ENCODE measurements at regions not wholly inside any gene's neighbourhood (a gene's known extent, or its start where the extent isn't known, plus 50 kb on each side); places are given as distances from the start of the nearest gene placed in this dataset.

GRCh38 chr18:68440433-68440832, 274.5 kb downstream of the TMX3 start:
- Histone ChIP-seq H4K20me1 (ENCODE audit: control insufficient read depth, insufficient read depth, low read depth, low read length) (no peaks in the 10 kb centered on the region), H3K4me2 (ENCODE audit: low read length) (no peak overlapping the region), H3K4me1 (ENCODE audit: control insufficient read depth, low read length) (no peaks in the 10 kb centered on the region)

GRCh38 chr18:68439642-68440041, 275.3 kb downstream of the TMX3 start:
- Histone ChIP-seq H4K20me1 (ENCODE audit: control insufficient read depth, insufficient read depth, low read depth, low read length) (no peaks in the 10 kb centered on the region), H3K4me2 (ENCODE audit: low read length) (no peak overlapping the region), H3K36me3 (ENCODE audit: control insufficient read depth, low read length) (no peaks in the 10 kb centered on the region), H3K9me3 (ENCODE audit: control insufficient read depth, insufficient read depth, low read length) (no peaks in the 10 kb centered on the region), H3K9me2 (replicated peaks; ENCODE audit: control insufficient read depth, low read length) (no peaks in the 10 kb centered on the region), H3F3A (ENCODE audit: control insufficient read depth, insufficient read depth) (no peaks in the 10 kb centered on the region), H3K79me2 (ENCODE audit: control insufficient read depth, low read length) (no peaks in the 10 kb centered on the region), H3K27me3 (ENCODE audit: control insufficient read depth, low read length) (no peaks in the 10 kb centered on the region), H3K27ac (ENCODE audit: low read depth, low read length) (no peak overlapping the region), H3K4me1 (ENCODE audit: control insufficient read depth, low read length) (no peaks in the 10 kb centered on the region), H3K4me3 (ENCODE audit: low read length) (no peak overlapping the region)
- TF ChIP-seq EZH2phosphoT487 (IDR thresholded peaks at IDR 0.05; ENCODE audit: borderline replicate concordance, low read length), result no peak
- TF ChIP-seq, protein P1, sequence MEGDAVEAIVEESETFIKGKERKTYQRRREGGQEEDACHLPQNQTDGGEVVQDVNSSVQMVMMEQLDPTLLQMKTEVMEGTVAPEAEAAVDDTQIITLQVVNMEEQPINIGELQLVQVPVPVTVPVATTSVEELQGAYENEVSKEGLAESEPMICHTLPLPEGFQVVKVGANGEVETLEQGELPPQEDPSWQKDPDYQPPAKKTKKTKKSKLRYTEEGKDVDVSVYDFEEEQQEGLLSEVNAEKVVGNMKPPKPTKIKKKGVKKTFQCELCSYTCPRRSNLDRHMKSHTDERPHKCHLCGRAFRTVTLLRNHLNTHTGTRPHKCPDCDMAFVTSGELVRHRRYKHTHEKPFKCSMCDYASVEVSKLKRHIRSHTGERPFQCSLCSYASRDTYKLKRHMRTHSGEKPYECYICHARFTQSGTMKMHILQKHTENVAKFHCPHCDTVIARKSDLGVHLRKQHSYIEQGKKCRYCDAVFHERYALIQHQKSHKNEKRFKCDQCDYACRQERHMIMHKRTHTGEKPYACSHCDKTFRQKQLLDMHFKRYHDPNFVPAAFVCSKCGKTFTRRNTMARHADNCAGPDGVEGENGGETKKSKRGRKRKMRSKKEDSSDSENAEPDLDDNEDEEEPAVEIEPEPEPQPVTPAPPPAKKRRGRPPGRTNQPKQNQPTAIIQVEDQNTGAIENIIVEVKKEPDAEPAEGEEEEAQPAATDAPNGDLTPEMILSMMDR (IDR thresholded peaks at IDR 0.05; ENCODE audit: low read depth, low read length, poor library complexity, severe bottlenecking), result no peak

More at GRCh38 chr18:68440433-68440832, 274.5 kb downstream of the TMX3 start:
- Histone ChIP-seq H3K9me2 (replicated peaks; ENCODE audit: control insufficient read depth, low read length) (no peaks in the 10 kb centered on the region), H3K4me3 (ENCODE audit: low read length) (no peak overlapping the region), H3K27me3 (ENCODE audit: control insufficient read depth, low read length) (no peaks in the 10 kb centered on the region), H3K9me3 (ENCODE audit: control insufficient read depth, insufficient read depth, low read length) (no peaks in the 10 kb centered on the region), H3K79me2 (ENCODE audit: control insufficient read depth, low read length) (no peaks in the 10 kb centered on the region), H3K36me3 (ENCODE audit: control insufficient read depth, low read length) (no peaks in the 10 kb centered on the region), H3K27ac (ENCODE audit: low read depth, low read length) (no peak overlapping the region), H3F3A (ENCODE audit: control insufficient read depth, insufficient read depth) (no peaks in the 10 kb centered on the region)
- TF ChIP-seq EZH2phosphoT487 (IDR thresholded peaks at IDR 0.05; ENCODE audit: borderline replicate concordance, low read length), result no peak
- TF ChIP-seq, protein P1 (IDR thresholded peaks at IDR 0.05; ENCODE audit: low read depth, low read length, poor library complexity, severe bottlenecking), result no peak

- Histone ChIP-seq H4K20me1 (ENCODE audit: control insufficient read depth, insufficient read depth, low read depth, low read length) (no peaks in the 10 kb centered on the region), H3F3A (ENCODE audit: control insufficient read depth, insufficient read depth) (no peaks in the 10 kb centered on the region), H3K4me2 (ENCODE audit: low read length) (no peak overlapping the region), H3K36me3 (ENCODE audit: control insufficient read depth, low read length) (no peaks in the 10 kb centered on the region), H3K27ac (ENCODE audit: low read depth, low read length) (no peak overlapping the region), H3K79me2 (ENCODE audit: control insufficient read depth, low read length) (no peaks in the 10 kb centered on the region), H3K9me3 (ENCODE audit: control insufficient read depth, insufficient read depth, low read length) (no peaks in the 10 kb centered on the region), H3K4me1 (ENCODE audit: control insufficient read depth, low read length) (no peaks in the 10 kb centered on the region), H3K27me3 (ENCODE audit: control insufficient read depth, low read length) (no peaks in the 10 kb centered on the region), H3K4me3 (ENCODE audit: low read length) (no peak overlapping the region), H3K9me2 (replicated peaks; ENCODE audit: control insufficient read depth, low read length) (no peaks in the 10 kb centered on the region)
- TF ChIP-seq, protein P1 (IDR thresholded peaks at IDR 0.05; ENCODE audit: low read depth, low read length, poor library complexity, severe bottlenecking), result no peak
- no peak for TF ChIP-seq EZH2phosphoT487 (IDR thresholded peaks at IDR 0.05; ENCODE audit: borderline replicate concordance, low read length)
Observed at GRCh38 chr18:68438983-68439382, 275.9 kb downstream of the TMX3 start.

DNA sequence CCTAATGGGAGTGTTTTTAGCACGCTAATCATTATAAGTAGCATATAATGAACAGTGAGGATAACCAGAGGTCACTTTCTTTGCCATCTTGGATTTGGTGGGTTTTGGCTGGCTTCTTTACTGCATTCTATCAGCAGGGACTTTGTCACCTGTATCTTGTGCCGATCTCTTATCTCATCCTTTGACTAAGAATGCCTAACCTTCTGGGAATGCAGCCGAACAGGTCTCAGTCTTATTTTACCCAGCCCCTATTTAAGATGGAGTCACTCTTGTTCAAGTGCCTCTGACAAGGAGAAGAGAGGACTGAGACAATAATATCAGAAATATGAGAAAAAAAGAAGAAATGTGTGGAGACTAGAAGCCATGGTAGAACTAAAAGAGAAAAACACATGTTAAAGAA, 276.4 kb downstream of the TMX3 start:
- H3K27ac ChIP-seq (ENCODE audit: low read depth, low read length), result no peak overlapping the region
- H3K9me3 ChIP-seq (ENCODE audit: control insufficient read depth, insufficient read depth, low read length), result no peaks in the 10 kb centered on the region
- TF ChIP-seq, protein P1 (IDR thresholded peaks at IDR 0.05; ENCODE audit: low read depth, low read length, poor library complexity, severe bottlenecking), result no peak
- TF ChIP-seq EZH2phosphoT487 (IDR thresholded peaks at IDR 0.05; ENCODE audit: borderline replicate concordance, low read length), result no peak
- no peaks in the 10 kb centered on the region for H3K36me3 ChIP-seq (ENCODE audit: control insufficient read depth, low read length)
- H3K27me3 ChIP-seq (ENCODE audit: control insufficient read depth, low read length), result no peaks in the 10 kb centered on the region
- no peaks in the 10 kb centered on the region for H3K9me2 ChIP-seq (replicated peaks; ENCODE audit: control insufficient read depth, low read length)
- H3K4me3 ChIP-seq (ENCODE audit: low read length), result no peak overlapping the region
- H3K79me2 ChIP-seq (ENCODE audit: control insufficient read depth, low read length), result no peaks in the 10 kb centered on the region
- no peaks in the 10 kb centered on the region for H3F3A ChIP-seq (ENCODE audit: control insufficient read depth, insufficient read depth)
- H3K4me2 ChIP-seq (ENCODE audit: low read length), result no peak overlapping the region
- H4K20me1 ChIP-seq (ENCODE audit: control insufficient read depth, insufficient read depth, low read depth, low read length), result no peaks in the 10 kb centered on the region
- H3K4me1 ChIP-seq (ENCODE audit: control insufficient read depth, low read length), result no peaks in the 10 kb centered on the region
